ENCODE measurements at regions not wholly inside any gene's neighbourhood (a gene's known extent, or its start where the extent isn't known, plus 50 kb on each side); places are given as distances from the start of the nearest gene placed in this dataset.

DNA sequence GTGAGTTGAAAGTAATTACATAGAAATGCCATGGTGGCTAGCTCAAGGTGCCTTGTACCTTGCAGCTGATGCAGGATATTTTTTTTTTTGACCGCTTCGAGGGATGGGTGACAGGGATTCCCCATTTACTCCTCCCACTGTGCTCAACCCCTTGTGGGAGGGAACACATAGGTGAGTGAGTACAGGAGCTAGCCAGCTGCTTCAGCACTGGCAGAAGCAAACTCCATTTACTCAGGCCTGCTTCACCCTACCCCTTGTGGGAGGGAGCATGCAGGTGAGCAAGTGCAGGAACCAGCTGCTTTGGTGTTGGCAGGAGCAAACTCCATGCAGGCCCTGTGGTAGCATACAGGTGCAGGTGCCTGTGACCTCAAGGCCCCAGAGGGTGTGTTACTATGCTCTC, 330.1 kb downstream of the TDRD3 start:
- Histone ChIP-seq H3K27me3 (no peaks in the 10 kb centered on the region), H3K4me3 (no peak overlapping the region), H3K9me3 (no peaks in the 10 kb centered on the region), H3K4me1 (no peaks in the 10 kb centered on the region), H3K36me3 (no peaks in the 10 kb centered on the region), H3K27ac (no peak overlapping the region)
- TF ChIP-seq, protein P1, sequence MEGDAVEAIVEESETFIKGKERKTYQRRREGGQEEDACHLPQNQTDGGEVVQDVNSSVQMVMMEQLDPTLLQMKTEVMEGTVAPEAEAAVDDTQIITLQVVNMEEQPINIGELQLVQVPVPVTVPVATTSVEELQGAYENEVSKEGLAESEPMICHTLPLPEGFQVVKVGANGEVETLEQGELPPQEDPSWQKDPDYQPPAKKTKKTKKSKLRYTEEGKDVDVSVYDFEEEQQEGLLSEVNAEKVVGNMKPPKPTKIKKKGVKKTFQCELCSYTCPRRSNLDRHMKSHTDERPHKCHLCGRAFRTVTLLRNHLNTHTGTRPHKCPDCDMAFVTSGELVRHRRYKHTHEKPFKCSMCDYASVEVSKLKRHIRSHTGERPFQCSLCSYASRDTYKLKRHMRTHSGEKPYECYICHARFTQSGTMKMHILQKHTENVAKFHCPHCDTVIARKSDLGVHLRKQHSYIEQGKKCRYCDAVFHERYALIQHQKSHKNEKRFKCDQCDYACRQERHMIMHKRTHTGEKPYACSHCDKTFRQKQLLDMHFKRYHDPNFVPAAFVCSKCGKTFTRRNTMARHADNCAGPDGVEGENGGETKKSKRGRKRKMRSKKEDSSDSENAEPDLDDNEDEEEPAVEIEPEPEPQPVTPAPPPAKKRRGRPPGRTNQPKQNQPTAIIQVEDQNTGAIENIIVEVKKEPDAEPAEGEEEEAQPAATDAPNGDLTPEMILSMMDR (IDR thresholded peaks at IDR 0.05) = no peak
- TF ChIP-seq POLR2A (IDR thresholded peaks at IDR 0.05) (no peak), POLR2AphosphoS5 (IDR thresholded peaks at IDR 0.05) (no peak)
- DNase-seq (ENCODE audit: low spot score in 2 of 2) = no peak
- intact Hi-C loops (cut with DNase I; ENCODE audit: low total_unique reads) = no loop called here

DNA sequence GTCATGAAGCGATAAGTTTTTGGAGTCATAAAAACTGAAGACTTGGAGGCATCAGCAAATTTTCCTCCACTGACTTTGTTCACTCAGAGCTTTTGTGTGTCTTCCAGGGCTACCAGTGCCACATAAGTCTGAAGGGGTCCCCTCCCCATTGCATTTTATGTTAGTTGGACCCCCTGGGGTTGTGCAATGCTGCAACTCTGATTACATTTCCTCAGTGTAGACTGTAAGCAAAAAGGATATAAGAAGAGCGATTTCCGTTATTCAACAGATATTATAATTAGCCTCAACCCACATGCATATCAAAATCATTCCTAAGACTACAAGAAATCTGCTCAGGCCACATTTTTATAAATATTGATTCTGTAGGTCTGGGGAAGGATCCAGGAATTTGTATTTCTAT, 324.0 kb downstream of the TDRD3 start:
- Histone ChIP-seq H3K4me3 (no peak overlapping the region), H3K27ac (no peak overlapping the region), H3K9me3 (no peaks in the 10 kb centered on the region), H3K27me3 (no peaks in the 10 kb centered on the region), H3K4me1 (no peaks in the 10 kb centered on the region), H3K36me3 (no peaks in the 10 kb centered on the region)
- TF ChIP-seq, protein P1 (IDR thresholded peaks at IDR 0.05) = no peak
- TF ChIP-seq POLR2A (IDR thresholded peaks at IDR 0.05) (no peak), POLR2AphosphoS5 (IDR thresholded peaks at IDR 0.05) (no peak)
- intact Hi-C loops (cut with DNase I; ENCODE audit: low total_unique reads) = no loop called here
- DNase-seq (ENCODE audit: low spot score in 2 of 2) = no peak

DNA sequence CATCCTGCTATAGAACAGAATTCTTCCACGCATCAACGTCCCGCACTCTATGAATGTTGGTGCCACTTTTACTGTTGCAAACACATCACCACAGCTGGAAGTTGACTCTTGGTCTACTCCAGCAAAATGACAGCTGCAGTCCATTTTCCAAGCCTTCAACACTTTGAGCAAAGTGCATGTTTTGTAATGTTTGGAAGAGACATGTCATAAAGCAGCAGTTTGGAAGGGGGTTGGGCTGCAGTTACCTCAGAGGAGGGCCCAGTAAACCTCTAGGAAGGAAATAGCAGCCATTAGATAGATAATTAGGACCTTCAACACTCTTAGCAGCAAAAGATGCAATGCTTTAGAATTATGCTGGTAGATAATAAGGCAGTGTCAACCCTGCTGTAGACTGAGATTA, 323.6 kb downstream of the TDRD3 start:
- no peaks in the 10 kb centered on the region for H3K36me3 ChIP-seq
- H3K27me3 ChIP-seq = no peaks in the 10 kb centered on the region
- H3K9me3 ChIP-seq = no peaks in the 10 kb centered on the region
- intact Hi-C loops (cut with DNase I; ENCODE audit: low total_unique reads) = no loop called here
- H3K4me3 ChIP-seq = no peak overlapping the region
- no peak overlapping the region for H3K27ac ChIP-seq
- DNase-seq (ENCODE audit: low spot score in 2 of 2) = no peak
- TF ChIP-seq POLR2A (IDR thresholded peaks at IDR 0.05) = no peak
- no peak for TF ChIP-seq POLR2AphosphoS5 (IDR thresholded peaks at IDR 0.05)
- TF ChIP-seq, protein P1 (IDR thresholded peaks at IDR 0.05) = no peak
- no peaks in the 10 kb centered on the region for H3K4me1 ChIP-seq

DNA sequence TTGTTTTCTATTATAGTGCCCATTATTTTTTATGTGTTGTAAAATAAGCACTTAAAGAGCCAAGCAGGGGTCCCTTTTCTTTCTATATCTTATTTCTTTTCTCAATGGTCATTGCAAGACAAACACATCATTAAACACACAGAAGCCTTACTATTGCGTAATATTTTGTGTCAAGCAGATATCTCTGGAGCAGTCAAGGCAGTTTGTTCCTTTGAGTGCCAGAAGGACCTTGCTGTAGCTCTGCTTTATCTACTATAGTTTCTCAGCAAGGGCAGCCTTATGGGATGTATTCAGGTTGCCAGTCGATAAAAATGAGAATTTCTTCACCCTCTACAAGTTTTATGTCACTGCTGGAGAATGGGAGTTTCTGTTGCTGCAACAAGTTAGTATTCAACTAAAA, 319.3 kb downstream of the TDRD3 start:
- Histone ChIP-seq H3K4me1 (no peaks in the 10 kb centered on the region), H3K9me3 (no peaks in the 10 kb centered on the region), H3K4me3 (no peak overlapping the region), H3K36me3 (no peaks in the 10 kb centered on the region), H3K27me3 (no peaks in the 10 kb centered on the region), H3K27ac (no peak overlapping the region)
- intact Hi-C loops (cut with DNase I; ENCODE audit: low total_unique reads) = no loop called here
- TF ChIP-seq, protein P1 (IDR thresholded peaks at IDR 0.05) = no peak
- TF ChIP-seq POLR2A (IDR thresholded peaks at IDR 0.05) (no peak), POLR2AphosphoS5 (IDR thresholded peaks at IDR 0.05) (no peak)
- DNase-seq (ENCODE audit: low spot score in 2 of 2) = no peak

DNA sequence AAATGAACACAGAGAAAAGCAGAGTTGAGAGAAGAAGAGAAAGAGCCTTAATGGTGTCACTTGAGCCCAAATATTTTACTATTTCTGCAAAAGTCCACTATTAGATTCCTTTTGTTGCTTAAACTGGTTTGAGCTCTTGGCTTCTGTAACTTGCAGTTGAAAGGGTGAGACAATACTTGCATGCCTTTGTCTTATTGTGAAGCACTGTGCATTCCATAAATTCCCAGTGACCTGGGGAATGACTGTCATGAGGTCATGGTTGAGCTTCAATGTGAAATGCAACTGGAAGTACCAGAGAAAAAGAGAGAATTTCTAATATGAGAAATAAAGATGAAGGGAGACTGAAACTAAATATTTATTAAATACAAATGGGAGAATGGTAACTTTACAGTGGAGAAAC, 310.9 kb downstream of the TDRD3 start:
- H3K36me3 ChIP-seq = no peaks in the 10 kb centered on the region
- TF ChIP-seq POLR2A (IDR thresholded peaks at IDR 0.05) (no peak), POLR2AphosphoS5 (IDR thresholded peaks at IDR 0.05) (no peak)
- TF ChIP-seq, protein P1 (IDR thresholded peaks at IDR 0.05) = no peak
- H3K27ac ChIP-seq = no peak overlapping the region

More for the DNA sequence above, 310.9 kb downstream of the TDRD3 start:
- no peak overlapping the region for H3K4me3 ChIP-seq
- no peaks in the 10 kb centered on the region for H3K27me3 ChIP-seq
- intact Hi-C loops (cut with DNase I; ENCODE audit: low total_unique reads) = no loop called here
- no peaks in the 10 kb centered on the region for H3K4me1 ChIP-seq
- DNase-seq (ENCODE audit: low spot score in 2 of 2) = no peak
- no peaks in the 10 kb centered on the region for H3K9me3 ChIP-seq

All from breast epithelium (tissue), 4 donors.